ENCODE measurements at regions not wholly inside any gene's neighbourhood (a gene's known extent, or its start where the extent isn't known, plus 50 kb on each side); places are given as distances from the start of the nearest gene placed in this dataset.

- no peak for ATAC-seq
- Histone ChIP-seq H4K20me1 (ENCODE audit: insufficient read depth) (no peaks in the 10 kb centered on the region), H3K9ac (ENCODE audit: low read length) (no peak overlapping the region), H3K27ac (ENCODE audit: low read depth, low read length) (no peak overlapping the region), H3K9me3 (ENCODE audit: control insufficient read depth in 1 of 2, insufficient read depth in 1 of 2, low read depth in 1 of 2, low read length in 2 of 2) (no peaks in the 10 kb centered on the region), H3K9me2 (ENCODE audit: insufficient read depth) (no peaks in the 10 kb centered on the region), H3K4me2 (ENCODE audit: low read length) (no peak overlapping the region), H3K27me3 (ENCODE audit: insufficient read depth, low read length) (no peaks in the 10 kb centered on the region), H2AFZ (ENCODE audit: low read depth, low read length, poor library complexity, severe bottlenecking) (no peak overlapping the region), H3K4me3 (replicated peaks in 1 of 2; ENCODE audit: low read depth in 1 of 2, low read length in 2 of 2) (no peak overlapping the region), H3K4me1 (ENCODE audit: control insufficient read depth in 1 of 2, insufficient read depth in 2 of 2, low read length in 2 of 2) (no peaks in the 10 kb centered on the region), H3K79me2 (ENCODE audit: insufficient read depth, low read length) (no peaks in the 10 kb centered on the region), H3K36me3 (ENCODE audit: control insufficient read depth in 1 of 2, insufficient read depth in 2 of 2, low read length in 2 of 2) (no peaks in the 10 kb centered on the region)
- RAD21 ChIA-PET (ENCODE audit: low non-redundant PET in 1 of 2, low total read pairs in 2 of 2, uncharacterized antibody in 2 of 2, unreplicated experiment in 2 of 2) = no interaction called here
- no TSS peak for BruUV-seq (replicated peaks)
- CTCF ChIA-PET = no interaction called here
- DNase-seq (ENCODE audit: low read depth, low spot score) = no peak
- POLR2A ChIA-PET = no interaction called here
- TF ChIP-seq JUND (IDR thresholded peaks at IDR 0.05) (no peak), REST (IDR thresholded peaks at IDR 0.05; ENCODE audit: low read depth) (no peak), SIN3A (IDR thresholded peaks at IDR 0.05; ENCODE audit: low read depth) (no peak), CTCF (IDR thresholded peaks at IDR 0.05 in 2 of 3, conservative IDR thresholded peaks at IDR 0.05 in 1 of 3; ENCODE audit: borderline replicate concordance in 1 of 3, insufficient read depth in 1 of 3, low read depth in 2 of 3, low read length in 2 of 3) (no peak), EZH2phosphoT487 (IDR thresholded peaks at IDR 0.05; ENCODE audit: borderline replicate concordance) (no peak), EZH2 (IDR thresholded peaks at IDR 0.05) (no peak), SP1 (IDR thresholded peaks at IDR 0.05; ENCODE audit: low read depth) (no peak), CEBPB (IDR thresholded peaks at IDR 0.05; ENCODE audit: low read depth) (no peak), CBX3 (IDR thresholded peaks at IDR 0.05; ENCODE audit: low read depth) (no peak), ZNF274 (IDR thresholded peaks at IDR 0.05; ENCODE audit: low read depth, low read length) (no peak), ELF1 (IDR thresholded peaks at IDR 0.05; ENCODE audit: borderline replicate concordance, low read depth) (no peak), POLR2A (IDR thresholded peaks at IDR 0.05; ENCODE audit: borderline replicate concordance, extremely low read depth, insufficient read depth, insufficient read length) (no peak), EGR1 (IDR thresholded peaks at IDR 0.05; ENCODE audit: low read depth) (no peak), POLR2AphosphoS5 (IDR thresholded peaks at IDR 0.05; ENCODE audit: low read depth, low read length) (no peak), SRF (IDR thresholded peaks at IDR 0.05; ENCODE audit: low read depth) (no peak), FOSL1 (IDR thresholded peaks at IDR 0.05; ENCODE audit: low read depth) (no peak)
- intact Hi-C loops (cut with micrococcal nuclease) = no loop called here
Measured at GRCh38 chr6:101259505-101259904, 134.0 kb upstream of the GRIK2 start.

Measured in HCT116 (cell line).